GM12892 (cell line): ENCODE measurements at regions not wholly inside any gene's neighbourhood (a gene's known extent, or its start where the extent isn't known, plus 50 kb on each side); places are given as distances from the start of the nearest gene placed in this dataset.

Experiments used
- POLR2A ChIP-seq: IDR thresholded peaks from 2 replicates; pipeline ENCODE4 v1.6.1; 2011; ENCODE audit warnings: low read depth, low read length, control low read depth
- POLR2AphosphoS5 ChIP-seq: IDR thresholded peaks from 2 replicates; pipeline ENCODE4 v1.6.1; 2011; ENCODE audit warnings: low read depth, low read length, control low read depth

DNA sequence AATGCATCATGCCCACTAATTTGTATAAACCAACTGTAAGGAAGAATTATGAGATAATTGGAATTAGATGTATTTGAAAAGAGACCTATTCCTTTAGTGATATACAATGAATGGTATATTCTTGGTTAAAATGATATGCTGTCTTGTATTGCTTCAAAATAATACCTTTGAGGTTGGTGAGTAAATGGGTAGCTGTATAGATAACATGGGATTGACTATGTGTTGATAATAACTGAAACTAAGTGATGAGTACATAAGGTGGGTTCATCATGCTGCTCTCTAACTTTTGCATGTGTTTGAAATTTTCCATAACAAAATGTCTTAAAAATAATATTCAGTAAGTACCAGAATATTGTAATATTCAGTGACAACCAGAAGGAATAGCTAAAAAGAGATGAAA lies 272.6 kb upstream of the ZPLD1 start:
- TF ChIP-seq POLR2AphosphoS5: no peak
- TF ChIP-seq POLR2A: no peak
